HG03095 (cell line): ENCODE measurements at regions not wholly inside any gene's neighbourhood (a gene's known extent, or its start where the extent isn't known, plus 50 kb on each side); places are given as distances from the start of the nearest gene placed in this dataset.
A peak's percentile ranks its signal among the peaks of the same experiment; 100 is the strongest.
"Not testable (repeated sequence)": the region's sequence is repeated elsewhere in the genome, so short reads cannot be mapped to it uniquely, and the experiment has no call there.

ENCODE experiments used
- ATAC-seq: cut with Tn5 transposase; IDR thresholded peaks from one replicate; pipeline ENCODE4 v1.9.1; 2021; ENCODE audit warnings: moderate library complexity; ENCODE audit not compliant: unreplicated experiment

- ATAC-seq: no peak
These were observed 55.1 kb upstream of the TLR4 start for GRCh38 chr9:117649126-117649525.

- ATAC-seq: no peak
These were observed 59.1 kb upstream of the TLR4 start for GRCh38 chr9:117644932-117645636.

- ATAC-seq: peak; percentile 86
These were observed 59.9 kb upstream of the TLR4 start for GRCh38 chr9:117644133-117644931.

- no peak for ATAC-seq
These were observed 60.9 kb upstream of the TLR4 start for GRCh38 chr9:117643288-117643654.

- ATAC-seq: not testable (repeated sequence)
These were observed 61.5 kb upstream of the TLR4 start for GRCh38 chr9:117642571-117643287.

GRCh38 chr9:117636681-117637080, 67.5 kb upstream of the TLR4 start:
- ATAC-seq: no peak

- ATAC-seq: no peak
These were observed 79.0 kb upstream of the TLR4 start for GRCh38 chr9:117625154-117625553.

GRCh38 chr9:117624106-117624505, 80.1 kb upstream of the TLR4 start:
- ATAC-seq: no peak

GRCh38 chr9:117622347-117622746, 81.9 kb upstream of the TLR4 start:
- ATAC-seq: no peak

- ATAC-seq: no peak
These were observed 87.8 kb upstream of the TLR4 start for GRCh38 chr9:117616431-117616831.

GRCh38 chr9:117612317-117612716, 91.9 kb upstream of the TLR4 start:
- ATAC-seq: no peak

GRCh38 chr9:117597977-117598376, 106.2 kb upstream of the TLR4 start:
- ATAC-seq: no peak

GRCh38 chr9:117596678-117597077, 107.5 kb upstream of the TLR4 start:
- no peak for ATAC-seq

GRCh38 chr9:117595650-117596049, 108.6 kb upstream of the TLR4 start:
- no peak for ATAC-seq

- no peak for ATAC-seq
These were observed 116.9 kb upstream of the TLR4 start for GRCh38 chr9:117587263-117587662.

- no peak for ATAC-seq
These were observed 130.1 kb upstream of the TLR4 start for GRCh38 chr9:117574099-117574498.

- no peak for ATAC-seq
These were observed 139.4 kb upstream of the TLR4 start for GRCh38 chr9:117564839-117565238.

- ATAC-seq: no peak
These were observed 142.4 kb upstream of the TLR4 start for GRCh38 chr9:117561761-117562160.

GRCh38 chr9:117555964-117556629, 141.2 kb upstream of the ASTN2 start:
- peak; percentile 79 for ATAC-seq

GRCh38 chr9:117552811-117553210, 138.0 kb upstream of the ASTN2 start:
- ATAC-seq: no peak

GRCh38 chr9:117551171-117551570, 136.3 kb upstream of the ASTN2 start:
- ATAC-seq: no peak
